GM21825 (cell line): ENCODE measurements at regions not wholly inside any gene's neighbourhood (a gene's known extent, or its start where the extent isn't known, plus 50 kb on each side); places are given as distances from the start of the nearest gene placed in this dataset.

Source experiments
- ATAC-seq: cut with Tn5 transposase; IDR thresholded peaks from one replicate; pipeline ENCODE4 v1.9.1; 2021; ENCODE audit warnings: mild to moderate bottlenecking, moderate library complexity; ENCODE audit not compliant: unreplicated experiment

DNA sequence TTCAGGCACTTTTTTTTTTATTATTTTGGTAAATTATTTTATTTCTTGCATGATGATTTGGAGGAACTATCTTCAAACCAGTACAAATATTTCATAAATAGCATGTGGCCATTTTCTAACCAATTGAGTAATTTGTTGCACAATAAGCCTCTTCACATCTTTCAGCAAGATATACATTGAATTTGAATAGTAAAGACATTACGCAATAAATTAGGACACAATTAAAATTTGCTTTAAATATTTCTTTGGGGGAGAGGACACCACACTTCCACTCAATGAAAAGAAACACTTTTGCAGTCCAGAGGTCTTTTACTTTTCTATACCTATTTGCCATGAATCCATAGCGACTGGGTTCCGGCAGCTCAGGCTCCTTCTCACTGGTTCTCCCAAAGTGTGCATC is 762.6 kb upstream of the GOLIM4 start:
- ATAC-seq: no peak

GRCh38 chr3:168850109-168850508 is 754.4 kb upstream of the GOLIM4 start:
- no peak for ATAC-seq

DNA sequence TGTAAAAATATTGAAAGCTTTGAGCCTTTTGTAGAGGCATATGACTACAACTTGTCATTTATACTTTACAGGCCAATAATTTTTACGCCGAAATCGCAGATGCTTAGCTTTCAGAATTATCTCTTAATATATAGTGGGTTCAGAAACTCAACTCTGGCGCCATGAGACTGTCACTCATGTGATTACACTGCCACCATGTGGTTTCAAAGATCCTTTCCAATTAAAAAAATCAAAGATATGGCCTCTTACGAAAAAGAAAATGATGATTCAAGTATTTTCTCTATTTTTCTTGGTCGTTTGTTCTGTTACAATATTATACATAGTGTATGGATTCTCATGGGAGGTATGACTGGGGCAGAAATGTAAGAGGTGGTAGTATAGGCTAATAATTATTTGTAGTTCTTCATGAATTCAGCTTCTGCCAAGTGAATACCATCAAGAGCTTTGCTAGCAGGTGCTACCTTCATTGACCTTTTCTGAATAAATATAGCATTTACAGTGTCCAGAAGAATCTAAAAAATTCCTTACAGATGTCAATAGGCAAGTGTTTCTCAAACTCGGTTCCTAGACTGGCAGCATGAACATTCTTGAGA is 751.7 kb upstream of the GOLIM4 start:
- ATAC-seq: no peak

- no peak for ATAC-seq
Observed at GRCh38 chr3:168844894-168845482, 749.3 kb upstream of the GOLIM4 start.

DNA sequence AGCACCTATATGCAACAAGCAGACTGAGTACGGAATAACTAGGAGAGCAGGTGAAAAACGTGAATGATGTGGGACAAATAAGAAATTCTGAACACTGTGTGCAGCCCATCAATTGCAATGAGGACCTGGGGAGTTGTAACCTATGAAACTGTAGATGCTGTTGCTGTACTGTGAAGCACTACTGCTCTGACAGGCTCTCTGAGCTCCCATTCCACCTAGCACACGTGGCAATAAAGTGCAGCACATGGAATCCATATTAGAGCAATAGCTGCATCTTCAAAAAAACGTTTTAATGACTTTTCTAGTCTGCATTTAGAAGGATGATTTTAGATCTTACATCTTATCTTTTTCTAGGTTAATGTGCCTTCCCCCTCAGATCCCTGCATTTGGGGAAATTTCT is 748.7 kb upstream of the GOLIM4 start:
- ATAC-seq: no peak

- no peak for ATAC-seq
Observed at GRCh38 chr3:168843481-168843880, 747.8 kb upstream of the GOLIM4 start.

GRCh38 chr3:168839653-168840052 is 743.9 kb upstream of the GOLIM4 start:
- no peak for ATAC-seq

- no peak for ATAC-seq
Observed at GRCh38 chr3:168834558-168834957, 738.8 kb upstream of the GOLIM4 start.

- no peak for ATAC-seq
Observed at GRCh38 chr3:168828943-168829342, 733.2 kb upstream of the GOLIM4 start.

DNA sequence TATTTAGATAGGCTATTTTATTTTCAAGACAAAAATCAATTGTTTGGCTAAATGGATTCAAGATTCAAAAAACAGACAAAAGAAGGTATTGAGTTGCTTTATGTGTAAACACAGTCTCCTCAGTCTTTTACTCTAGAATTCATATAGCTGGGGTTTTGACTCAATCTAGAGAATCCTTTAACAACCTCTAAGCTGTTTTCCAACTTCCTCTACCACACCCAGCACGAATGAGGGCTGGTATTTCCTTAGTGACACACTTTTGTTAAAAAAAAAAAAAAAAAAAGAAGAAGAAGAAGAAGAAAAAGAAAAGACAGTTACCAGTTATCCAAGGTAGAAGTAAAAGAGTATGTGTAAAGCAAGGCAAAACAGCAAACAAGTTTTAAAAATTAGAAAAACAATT is 732.8 kb upstream of the GOLIM4 start:
- no peak for ATAC-seq

DNA sequence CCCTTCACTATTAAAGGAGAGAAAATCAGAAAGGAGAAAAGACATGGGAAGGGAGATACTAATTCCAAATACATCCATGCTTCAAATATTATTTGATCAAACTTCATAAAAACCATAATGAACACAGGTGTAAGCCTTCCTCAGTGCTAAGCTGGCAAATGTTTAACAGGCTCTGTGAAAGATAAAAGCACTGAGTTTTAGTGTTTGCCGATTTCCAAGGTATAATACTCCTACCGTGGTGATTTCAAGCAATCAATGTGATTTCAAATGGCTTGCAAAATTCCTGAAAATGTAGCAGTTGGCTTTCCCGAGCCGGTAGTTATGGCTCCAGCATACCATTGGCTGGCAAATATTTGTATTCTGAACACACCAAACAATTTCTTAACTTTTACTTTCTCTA is 732.3 kb upstream of the GOLIM4 start:
- no peak for ATAC-seq

GRCh38 chr3:168824107-168824506 is 728.4 kb upstream of the GOLIM4 start:
- no peak for ATAC-seq

DNA sequence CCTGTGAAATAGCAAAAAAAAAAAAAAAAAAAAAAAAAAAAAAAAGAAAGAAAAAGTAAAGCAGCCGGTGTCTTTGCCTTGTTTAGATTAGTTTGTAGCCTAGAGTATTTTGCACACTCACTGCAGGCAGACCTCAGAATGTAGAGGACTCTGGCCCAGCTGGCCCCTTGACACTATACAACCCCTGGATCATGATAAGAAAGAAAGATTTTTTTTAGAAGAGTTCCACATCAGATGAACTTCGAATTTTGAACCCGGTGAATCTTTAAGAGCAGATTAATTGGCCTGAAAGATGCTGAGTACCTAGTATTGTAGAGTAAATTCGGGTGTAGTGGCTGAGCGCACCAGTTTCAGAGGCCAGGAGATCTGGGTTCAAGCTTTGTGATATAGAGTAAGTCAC is 727.7 kb upstream of the GOLIM4 start:
- ATAC-seq: no peak

GRCh38 chr3:168820810-168821415 is 725.2 kb upstream of the GOLIM4 start:
- no peak for ATAC-seq

DNA sequence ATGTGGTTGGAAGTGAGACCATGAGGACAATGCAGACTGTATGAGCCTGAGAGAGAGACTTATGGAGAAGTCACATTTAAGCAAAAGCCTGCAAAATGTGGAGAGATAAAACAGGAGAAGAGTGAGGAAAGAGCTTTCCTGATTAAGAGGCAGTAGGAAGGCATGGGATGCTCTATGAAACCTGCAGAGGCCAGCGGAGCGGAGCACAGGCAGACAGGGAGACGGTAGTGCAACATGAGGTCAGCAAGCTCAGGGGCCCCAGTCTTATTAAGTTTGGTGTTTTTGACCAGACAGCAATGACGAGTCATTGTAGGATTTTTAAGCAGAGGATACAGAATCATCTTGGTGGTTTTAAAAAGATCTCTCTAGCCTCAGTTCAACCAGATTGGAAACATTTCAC is 721.5 kb upstream of the GOLIM4 start:
- ATAC-seq: no peak

- no peak for ATAC-seq
Observed at GRCh38 chr3:168815946-168816345, 720.2 kb upstream of the GOLIM4 start.

DNA sequence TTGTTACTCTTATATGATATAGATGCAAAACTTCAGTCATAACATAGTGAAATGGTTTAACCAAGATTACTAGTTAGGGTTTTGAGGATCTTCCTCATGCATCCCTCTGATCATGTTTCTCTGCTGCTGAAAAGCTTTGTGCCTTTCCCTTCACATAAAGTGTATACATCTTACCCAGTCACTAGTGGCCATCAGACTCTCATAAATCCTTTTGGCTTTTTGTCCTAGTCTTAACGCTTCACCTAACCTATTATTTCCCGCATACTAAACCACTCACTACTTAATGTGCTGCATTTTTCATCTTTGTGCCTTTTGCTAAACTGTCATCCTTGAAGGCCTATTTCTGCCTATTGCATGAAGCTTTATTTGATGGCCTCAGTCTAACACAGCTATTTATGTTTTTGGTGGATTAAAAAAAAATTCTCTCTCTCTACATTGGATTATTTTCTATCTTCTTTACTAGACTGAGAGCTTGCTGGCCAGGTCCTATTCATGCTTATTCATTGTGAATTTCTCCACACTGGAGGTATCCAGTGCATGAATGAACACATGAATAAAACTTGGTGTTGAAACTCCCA is 717.6 kb upstream of the GOLIM4 start:
- no peak for ATAC-seq

- ATAC-seq: no peak
Observed at GRCh38 chr3:168812234-168812633, 716.5 kb upstream of the GOLIM4 start.

GRCh38 chr3:168808596-168808995 is 712.9 kb upstream of the GOLIM4 start:
- ATAC-seq: no peak

- ATAC-seq: no peak
Observed at GRCh38 chr3:168807448-168807847, 711.7 kb upstream of the GOLIM4 start.

GRCh38 chr3:168806871-168807270 is 711.1 kb upstream of the GOLIM4 start:
- no peak for ATAC-seq

DNA sequence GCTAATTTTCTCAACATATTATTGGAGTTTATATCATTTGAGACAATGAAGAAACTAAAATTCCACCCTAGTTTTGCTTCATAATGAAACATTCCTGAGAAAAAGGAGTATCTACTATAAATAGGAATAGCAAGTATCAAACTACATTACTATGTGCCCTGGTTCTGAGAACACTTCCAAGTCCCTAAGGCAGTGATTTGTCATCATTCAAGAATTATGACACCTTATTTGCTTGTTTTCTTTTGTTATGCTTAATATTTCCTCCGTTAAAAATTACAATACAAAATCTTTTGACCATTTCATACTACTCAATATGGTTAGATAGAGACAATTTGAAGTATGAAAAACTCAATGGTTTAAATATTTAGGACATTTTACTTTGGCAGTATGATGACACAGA is 707.8 kb upstream of the GOLIM4 start:
- no peak for ATAC-seq
